ENCODE measurements at regions not wholly inside any gene's neighbourhood (a gene's known extent, or its start where the extent isn't known, plus 50 kb on each side); places are given as distances from the start of the nearest gene placed in this dataset.

- TF ChIP-seq POLR2A (IDR thresholded peaks at IDR 0.05; ENCODE audit: low read length) (no peak), GATA1 (IDR thresholded peaks at IDR 0.05; ENCODE audit: low read depth, low read length) (no peak)
These were observed 1286.9 kb downstream of the GRIK2 start for GRCh38 chr6:102680413-102680812.
